ENCODE measurements at regions not wholly inside any gene's neighbourhood (a gene's known extent, or its start where the extent isn't known, plus 50 kb on each side); places are given as distances from the start of the nearest gene placed in this dataset.

- TF ChIP-seq CTCF (IDR thresholded peaks at IDR 0.05), result no peak
- no peak for TF ChIP-seq POLR2A (IDR thresholded peaks at IDR 0.05; ENCODE audit: low read depth)
- no peak for TF ChIP-seq EP300 (IDR thresholded peaks at IDR 0.05)
These were observed 378.8 kb upstream of the ISX start for GRCh38 chr22:34687116-34687515.
